HG03175 (cell line): ENCODE measurements at regions not wholly inside any gene's neighbourhood (a gene's known extent, or its start where the extent isn't known, plus 50 kb on each side); places are given as distances from the start of the nearest gene placed in this dataset.

Source experiments
- ATAC-seq: cut with Tn5 transposase; IDR thresholded peaks from one replicate; pipeline ENCODE4 v1.9.1; 2021; ENCODE audit warnings: mild to moderate bottlenecking, moderate library complexity; ENCODE audit not compliant: unreplicated experiment

DNA sequence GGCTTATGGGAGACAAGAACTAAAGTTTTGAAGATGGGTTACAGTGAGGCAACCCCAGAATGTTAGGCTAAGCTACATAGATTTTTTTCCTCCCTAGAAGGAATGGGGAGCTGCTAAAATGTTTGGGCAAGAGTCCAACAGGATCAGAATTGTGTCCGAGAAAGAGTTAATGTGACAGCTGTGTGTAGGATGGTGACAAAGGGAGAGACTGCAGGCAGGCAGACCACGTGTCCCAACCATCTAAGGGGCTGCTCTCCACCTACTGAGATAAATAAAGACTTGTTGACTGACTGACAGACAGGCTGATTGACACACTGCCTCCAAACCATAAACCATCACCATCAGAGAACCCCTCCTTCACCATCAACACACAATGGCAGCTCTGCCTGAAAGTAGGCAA is 133.7 kb upstream of the CTTNBP2NL start:
- ATAC-seq = no peak

DNA sequence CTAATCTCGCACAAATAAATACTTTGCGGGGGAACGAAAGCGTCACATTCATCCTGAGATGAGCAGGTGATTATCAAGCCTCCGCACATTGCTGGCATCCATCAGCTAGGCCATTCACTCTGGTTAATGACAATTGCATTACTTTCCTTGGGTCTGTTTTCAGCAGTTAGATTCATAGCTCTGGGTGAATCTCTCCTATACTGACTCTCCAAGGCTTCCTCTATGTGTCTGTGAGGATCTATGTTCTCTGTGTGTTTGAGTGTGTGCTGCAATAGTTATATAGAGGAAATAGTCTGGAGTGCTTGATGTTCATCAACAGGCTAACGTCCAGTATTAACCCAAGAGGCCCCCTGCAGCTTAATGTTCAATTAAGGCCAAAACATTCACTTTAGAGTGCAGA is 133.0 kb upstream of the CTTNBP2NL start:
- ATAC-seq = no peak

DNA sequence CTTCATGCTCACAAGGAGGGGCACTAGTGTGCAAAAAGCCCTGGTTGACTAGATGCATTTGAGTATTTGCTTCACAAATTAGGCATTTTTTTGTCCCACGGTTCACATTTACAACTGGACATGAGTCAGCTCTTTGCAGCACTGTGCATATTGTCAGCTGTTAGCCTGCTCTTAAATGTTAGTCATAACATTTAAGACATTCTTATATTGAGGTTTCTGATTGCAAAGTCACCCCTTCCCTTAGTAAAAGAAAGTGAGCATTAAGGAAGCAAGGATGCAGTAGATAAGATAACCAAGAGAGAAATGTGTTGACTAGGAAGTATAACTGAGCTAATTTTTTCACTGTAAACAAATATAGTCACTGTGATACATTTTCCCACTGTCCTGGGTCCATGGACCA is 132.6 kb upstream of the CTTNBP2NL start:
- ATAC-seq = no peak

DNA sequence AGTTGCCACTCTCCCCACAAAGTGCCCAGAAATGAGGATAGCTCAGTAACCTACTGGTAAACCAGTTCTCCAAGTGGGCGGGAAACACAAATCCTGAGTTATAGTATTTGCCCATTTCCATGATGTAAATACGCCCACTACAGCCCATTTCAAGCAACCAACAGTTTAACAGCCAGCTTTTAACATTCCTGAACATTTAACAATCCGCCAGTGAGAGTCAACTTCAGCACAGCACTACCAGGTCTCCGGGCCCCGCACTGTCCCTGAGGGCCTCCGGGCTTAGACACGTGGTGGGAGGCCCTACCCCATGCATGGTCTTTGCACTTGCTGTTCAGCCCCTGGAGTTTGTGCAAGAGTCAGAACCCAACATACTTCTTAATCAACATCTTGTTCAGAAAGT is 132.0 kb upstream of the CTTNBP2NL start:
- ATAC-seq = no peak

DNA sequence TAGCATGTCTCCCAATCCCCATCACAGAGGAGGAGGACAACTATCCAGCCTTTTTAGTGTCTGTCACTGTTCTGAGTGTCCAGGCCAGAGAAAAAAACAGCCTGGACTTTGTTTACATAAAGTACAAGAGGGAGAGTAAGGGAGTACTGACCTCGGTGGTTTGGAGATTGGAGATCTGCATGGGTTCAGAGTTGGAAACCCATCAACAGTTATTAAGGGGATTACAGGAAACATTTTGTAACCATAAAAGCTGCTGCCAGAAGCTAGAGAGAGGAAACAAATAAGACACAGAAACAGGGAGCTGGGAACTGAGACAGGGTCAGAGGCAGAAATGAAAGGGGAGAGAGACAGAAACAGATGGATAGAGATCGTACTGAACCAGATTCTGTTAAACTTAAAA is 131.5 kb upstream of the CTTNBP2NL start:
- ATAC-seq = no peak

DNA sequence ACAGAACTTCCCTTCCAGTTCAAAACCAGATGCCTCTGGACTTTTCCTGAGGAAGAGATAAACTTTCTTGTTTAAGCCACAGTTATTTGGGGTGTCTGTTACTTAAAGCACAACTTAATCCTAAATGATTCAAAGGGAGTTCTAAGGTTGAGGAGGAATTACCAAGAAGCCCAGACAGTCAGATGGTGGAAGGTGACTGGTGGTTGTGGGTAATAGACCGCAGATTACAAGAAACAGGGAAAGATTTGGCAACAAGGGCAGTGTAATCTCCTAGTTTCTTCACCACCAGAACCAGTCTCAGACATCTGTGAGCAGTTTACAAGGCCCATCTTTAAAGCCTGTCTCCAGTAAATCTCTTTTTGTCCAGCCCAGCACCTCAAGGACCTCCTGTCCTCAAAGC is 130.1 kb upstream of the CTTNBP2NL start:
- ATAC-seq = no peak

DNA sequence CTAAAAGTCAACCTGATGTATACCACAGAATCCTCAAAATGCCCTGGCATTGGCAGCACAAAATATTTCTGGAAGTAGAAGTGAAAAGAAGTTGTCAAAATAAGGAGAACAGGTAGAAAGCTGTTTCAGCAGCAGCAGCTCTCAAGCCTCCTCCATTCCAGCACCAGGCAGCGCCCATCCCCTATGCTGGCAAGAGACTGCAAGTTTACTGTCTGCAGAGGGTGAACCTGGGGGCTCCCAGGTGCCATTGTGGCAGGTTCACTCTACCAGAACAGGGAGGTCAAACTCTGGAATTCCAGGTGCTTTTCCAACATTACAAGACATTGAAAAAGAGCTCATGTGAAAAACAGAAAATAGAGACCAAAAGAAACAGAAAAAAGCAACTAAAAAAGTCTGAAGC is 128.8 kb upstream of the CTTNBP2NL start:
- no peak for ATAC-seq

DNA sequence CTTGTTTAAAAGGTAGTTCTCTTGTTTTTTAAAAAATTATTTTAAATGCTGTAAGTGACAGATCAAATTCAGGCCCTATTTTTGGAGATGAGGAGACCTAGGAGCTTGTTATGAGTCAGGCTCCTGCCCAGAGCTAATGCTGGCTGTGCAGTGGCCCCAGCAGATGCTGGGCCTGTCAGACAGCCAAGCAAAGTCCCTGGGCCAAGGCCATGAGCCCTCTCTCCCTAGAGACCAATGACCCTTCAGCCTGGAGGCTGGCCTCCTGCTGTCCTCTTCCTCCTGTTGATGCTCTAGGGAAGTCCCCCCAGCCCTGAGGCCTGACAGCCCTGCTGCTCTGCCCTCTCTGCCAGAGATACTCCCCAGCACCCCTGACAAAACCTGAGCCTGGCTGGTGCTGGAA is 128.1 kb upstream of the CTTNBP2NL start:
- no peak for ATAC-seq

DNA sequence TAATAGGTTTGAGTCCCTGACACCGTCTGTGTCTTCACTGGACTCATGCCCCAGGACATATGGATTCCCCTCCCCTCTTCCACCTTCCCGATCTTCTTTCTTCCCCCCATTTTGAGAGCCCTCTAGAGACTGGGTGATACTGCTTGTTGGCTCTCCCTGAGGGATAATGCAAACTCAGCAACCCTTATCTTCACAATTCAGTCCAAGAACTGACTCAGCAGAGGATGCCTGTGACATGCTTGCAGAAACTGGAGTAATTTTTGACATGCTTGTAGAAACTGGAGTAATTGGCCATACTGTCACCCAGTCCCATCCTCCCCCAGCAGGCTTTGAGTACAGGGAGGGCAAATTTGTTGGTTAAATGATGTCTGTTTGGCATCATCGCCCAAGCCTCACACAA is 127.6 kb upstream of the CTTNBP2NL start:
- ATAC-seq = no peak

DNA sequence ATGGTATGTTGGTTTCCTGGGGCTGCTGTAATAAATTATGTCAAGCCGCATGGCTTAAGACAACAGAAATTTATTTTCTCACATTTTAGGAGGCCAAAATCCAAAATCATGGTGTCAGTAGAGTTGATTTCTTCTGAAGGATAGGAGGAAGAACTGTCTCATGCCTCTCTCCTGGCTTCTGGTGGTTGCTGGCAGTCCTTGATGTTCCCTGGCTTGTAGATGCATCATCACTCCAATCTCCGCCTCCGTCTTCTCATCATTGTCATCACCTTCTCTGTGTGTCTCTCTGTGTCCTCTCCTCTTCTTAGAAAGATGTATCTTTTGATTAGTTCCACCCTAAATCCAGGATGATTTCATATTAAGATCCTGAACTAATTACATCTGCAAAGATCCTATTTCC is 124.7 kb upstream of the CTTNBP2NL start:
- no peak for ATAC-seq

DNA sequence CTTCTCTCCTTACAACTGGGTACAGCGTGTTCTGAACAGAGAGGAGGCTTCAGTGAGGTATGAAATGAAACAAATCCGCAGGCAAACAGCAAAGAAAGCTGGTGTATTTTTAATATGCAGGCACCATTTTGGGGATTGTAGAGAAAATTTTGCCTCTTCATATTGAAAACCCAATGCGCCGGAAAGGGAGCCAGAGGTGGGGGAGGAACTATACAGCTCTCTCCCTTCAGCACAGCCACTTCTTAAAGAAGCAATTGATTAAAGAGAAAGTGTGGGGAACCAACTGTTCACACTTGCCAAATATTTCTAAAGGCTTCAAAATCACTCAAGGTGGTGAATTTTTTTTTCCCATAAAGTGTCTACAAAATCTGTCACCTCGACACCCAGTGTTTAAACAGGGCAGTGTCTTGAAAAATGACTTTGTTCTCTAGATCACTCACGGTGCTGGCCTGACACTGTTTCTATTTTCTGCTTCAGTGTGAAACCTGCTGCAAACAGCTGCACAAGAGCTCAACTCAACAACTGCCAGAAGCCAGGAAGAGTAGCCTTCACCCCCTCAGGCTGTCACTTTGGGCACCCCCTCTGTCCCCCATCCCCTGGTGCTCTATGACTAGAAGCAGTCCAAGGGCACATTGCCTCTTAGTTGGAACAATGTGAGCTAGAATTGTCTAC is 123.8 kb upstream of the CTTNBP2NL start:
- no peak for ATAC-seq

DNA sequence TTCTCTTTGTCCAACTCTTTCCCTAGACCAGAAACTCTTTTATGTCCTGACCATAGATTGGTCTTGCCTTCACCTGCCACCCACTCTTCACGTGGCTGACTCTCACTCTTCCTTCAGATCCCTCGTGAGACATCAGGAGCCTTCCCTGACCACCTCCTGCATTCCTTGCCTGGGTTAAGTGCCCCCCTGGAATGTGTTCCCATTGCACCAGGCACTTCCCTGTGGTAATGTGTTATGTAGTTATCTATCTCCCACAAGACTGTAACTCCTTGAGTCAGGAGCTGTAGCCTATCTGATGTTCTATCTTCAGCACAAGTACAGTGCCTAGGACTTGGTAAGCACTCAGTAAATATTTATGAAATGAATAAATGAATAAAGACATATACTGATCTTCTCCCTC is 111.2 kb upstream of the CTTNBP2NL start:
- no peak for ATAC-seq

DNA sequence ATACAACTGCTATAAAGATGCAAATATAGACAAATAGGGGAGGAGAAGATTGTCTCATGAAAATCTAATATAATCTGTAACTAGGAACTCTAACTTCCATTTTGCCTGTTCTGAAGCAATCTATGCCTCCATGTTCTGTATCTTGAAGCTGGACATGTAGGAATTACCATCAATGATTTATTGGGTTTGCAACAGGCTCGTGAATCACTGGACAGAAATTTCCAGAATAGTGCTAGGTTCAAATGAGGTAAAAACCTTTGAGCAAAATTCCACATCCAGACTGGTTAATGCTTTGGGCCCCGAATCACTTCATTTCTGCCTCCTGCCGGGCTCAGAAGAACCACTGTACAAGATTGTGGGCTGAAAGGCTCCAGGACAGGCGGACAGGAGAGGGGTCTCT is 110.7 kb upstream of the CTTNBP2NL start:
- no peak for ATAC-seq

DNA sequence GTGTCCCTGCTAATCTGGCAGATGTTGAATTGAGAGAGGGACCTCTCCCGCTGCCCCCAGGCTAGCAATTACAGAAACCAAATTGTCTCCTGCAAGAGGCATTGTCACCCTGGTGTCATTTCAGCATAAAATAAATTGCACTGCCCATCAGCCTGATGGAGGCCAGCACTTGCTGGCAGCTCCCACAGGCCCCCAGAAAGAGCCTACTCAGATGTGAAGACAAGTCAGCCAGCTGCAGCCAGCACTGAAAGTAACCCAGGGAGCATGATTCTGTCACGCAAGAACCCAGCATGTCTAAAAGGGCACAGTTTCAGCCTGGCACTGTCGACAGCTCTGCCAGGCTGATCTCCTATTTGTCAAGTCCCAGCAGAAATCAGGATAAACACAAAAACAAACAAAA is 110.3 kb upstream of the CTTNBP2NL start:
- ATAC-seq = no peak

DNA sequence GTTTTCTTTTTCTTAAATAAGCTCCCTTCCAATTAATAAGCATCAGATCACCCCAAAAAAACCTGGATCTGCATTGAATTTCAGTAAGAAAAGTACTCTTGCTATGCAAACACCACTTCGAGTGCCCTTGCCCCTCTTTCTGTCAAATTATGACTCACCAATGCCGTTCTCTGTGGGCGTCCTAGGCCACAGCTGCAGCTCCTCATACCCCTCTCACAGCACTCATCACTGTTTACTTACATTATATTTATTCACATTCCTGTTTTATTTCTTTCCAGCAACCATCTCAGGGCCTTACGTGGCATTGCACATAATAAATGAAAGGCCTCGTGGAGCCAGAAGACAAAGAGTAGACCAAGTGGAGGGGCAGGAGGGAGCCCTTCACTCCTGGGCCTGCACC is 99.1 kb upstream of the CTTNBP2NL start:
- no peak for ATAC-seq

DNA sequence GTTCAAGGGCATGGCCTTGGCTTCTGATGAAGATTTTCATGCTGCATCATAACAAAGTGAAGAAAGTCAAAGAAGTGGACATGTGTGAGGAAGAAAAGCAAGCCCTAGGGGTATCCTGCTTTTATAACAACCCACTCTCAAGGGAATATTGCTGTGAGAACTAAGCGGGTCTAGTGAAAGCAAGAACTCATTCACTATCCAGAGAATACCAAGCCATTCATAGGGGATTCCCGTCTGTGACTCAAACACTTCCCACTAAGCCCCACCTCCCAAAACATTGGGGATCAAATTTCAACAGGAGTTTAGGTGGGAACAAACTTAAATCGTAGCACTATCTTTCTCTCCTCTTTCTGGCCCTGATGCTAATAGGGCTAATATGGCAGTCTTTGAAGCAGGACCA is 98.5 kb upstream of the CTTNBP2NL start:
- no peak for ATAC-seq

DNA sequence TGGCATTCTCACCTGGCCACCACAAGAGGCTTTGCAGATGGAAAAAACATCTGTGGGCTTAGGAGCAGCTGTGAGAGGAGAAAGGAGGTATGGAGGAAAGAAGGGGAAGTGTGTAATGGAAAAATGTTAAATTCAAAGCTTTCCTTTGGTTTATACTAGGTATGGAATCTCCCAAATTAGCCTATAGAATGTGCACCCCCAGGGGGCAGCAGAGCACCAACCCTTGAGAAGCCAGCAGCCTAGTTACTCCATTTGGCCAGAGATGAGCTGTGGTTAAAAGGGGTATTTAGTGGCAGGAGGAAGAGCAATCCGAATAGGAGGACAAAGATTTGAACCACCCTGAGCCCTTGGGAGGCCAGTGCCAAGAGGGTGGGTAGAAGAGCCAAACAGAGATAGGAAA is 97.5 kb upstream of the CTTNBP2NL start:
- ATAC-seq = no peak

DNA sequence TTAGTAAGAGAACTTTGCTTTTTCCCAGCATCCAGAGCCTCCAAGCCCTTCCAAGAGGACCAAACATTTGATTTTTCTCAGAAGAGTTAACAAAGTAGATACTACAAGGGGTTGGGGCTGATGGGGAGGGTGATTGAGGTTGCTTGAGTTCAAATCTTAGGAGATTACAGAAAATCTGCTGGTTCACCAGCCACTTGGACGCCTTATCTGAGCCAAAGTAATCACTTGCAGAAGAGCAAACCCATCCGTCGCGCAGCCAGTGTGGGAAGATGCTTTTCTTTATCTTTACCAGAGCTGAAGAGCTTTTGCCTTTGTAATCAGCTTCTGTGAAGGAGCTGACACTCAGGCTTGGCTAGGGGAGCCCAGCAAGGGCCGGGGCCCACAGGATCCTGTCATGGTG is 91.9 kb upstream of the CTTNBP2NL start:
- no peak for ATAC-seq

DNA sequence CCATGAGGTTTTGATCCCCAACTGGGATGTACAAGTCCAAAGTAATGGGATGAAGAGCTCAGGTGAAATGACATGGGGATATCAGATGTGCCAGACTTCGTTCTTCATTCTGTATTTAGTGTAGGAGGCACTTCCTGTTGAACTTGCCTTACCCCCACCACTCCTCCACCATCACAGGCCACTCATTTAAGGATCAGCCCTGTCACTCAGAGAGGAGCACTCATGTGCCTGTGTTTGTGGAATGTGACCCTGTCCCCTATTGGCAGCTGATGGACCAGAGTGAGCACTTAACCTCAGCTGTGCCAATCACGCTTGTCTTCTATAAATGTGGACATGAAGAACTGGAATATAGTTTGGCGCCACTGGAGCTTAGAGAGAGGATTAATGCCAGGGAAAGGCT is 91.4 kb upstream of the CTTNBP2NL start:
- ATAC-seq = no peak

DNA sequence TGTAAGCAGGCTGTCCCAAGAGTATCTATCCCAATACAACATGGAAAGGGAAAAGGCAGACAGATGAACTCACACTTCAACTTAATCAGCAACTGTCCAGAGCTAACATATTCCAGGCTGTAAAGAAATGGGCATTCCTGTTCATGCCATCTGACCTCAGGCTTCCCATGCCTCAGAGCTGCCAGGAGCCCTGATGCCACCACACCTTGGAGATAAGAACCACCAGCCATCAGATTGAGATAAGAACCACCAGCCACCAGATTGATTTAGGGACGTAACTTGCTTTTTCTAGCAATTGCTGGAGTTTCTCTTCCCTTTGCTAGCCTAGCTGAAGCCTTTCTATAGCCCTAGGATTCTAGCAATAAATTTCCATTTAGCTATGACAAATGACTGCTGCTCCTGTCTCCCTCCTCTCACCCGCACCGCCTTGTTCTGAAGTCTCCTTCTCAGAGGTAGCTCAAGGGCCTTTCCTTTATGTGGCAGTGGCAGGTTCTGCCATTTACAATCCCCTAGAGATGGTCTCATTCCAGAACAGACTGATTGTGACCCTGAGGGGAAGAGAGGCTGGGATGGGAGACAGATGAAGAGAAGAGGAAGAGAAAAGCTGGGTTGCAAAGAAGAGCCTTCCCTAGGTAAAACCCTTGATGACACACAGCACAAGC is 88.0 kb upstream of the CTTNBP2NL start:
- no peak for ATAC-seq

DNA sequence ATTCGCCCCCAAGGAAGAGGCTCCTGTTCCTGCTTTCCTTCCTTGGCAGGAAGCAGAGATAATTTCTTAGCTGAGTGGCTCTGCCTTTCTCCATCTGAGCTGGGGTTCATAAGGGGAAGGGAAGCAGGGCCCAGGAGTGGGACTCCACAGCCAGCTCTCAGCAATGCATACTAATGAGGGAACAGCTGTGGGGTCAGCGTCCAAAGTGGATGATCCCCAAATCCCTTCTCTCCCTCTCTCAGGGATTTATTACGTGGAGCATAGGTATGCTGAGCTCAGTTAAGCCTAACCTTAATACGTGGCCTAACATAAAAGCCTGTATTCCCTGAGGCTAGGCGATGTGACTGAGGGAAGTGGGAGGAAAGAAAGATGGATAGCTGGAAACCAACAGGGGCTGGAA is 87.3 kb upstream of the CTTNBP2NL start:
- ATAC-seq = no peak

DNA sequence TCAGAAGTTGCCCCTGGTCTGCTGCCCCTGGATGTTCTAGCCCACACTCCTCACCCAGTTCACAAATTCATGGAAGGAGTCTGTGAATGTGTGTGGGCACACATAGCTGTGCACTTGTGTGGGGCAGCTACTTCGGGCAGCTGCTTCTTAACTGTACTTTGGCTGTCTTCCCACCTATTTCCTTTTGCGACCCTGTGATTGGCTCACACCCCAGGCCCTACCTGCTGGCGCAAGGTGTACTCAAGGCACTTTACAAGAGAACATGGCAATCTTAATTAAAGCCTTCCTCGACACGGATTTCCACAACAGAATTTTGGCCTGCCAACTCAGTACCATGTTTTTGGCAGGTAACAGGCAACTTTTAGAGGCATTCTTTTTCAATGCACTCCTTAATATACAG is 86.5 kb upstream of the CTTNBP2NL start:
- ATAC-seq = no peak

DNA sequence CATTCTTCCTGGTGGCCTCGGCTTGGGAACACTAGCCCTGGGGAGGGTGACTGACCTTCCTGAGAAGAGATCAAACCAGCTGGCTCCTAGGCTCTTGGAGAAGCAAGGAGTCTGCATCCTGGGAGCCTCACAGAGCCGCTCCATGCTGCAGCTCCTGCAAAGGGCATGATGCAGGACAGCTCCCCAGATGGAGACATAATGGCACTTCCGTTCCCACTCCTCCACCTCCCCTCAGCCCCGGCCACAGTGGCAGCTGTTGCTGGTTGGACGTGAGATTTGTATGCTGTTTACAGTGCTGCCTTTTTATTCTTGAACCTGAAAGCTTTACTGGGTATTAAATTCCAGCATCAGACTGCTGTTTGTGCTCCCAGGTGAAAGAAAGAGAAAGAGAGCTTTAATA is 83.7 kb upstream of the CTTNBP2NL start:
- ATAC-seq = no peak
